B cell (primary cell): ENCODE measurements at regions not wholly inside any gene's neighbourhood (a gene's known extent, or its start where the extent isn't known, plus 50 kb on each side); places are given as distances from the start of the nearest gene placed in this dataset.

Experiments
- ATAC-seq: fragments of 200-7000 bp; cut with Tn5 transposase; one replicate; pipeline ENCODE4 v1.10.0; 2021; ENCODE audit warnings: low read depth, mild to moderate bottlenecking, moderate number of reproducible peaks, moderate library complexity
- CTCF ChIA-PET: fragments of 350-600 bp; sonication (Branson Sonifier 250); formaldehyde crosslinking; loops from one replicate; lab custom pipeline; 2021; ENCODE audit warnings: antibody characterized with exemption, inconsistent platforms; lab: Charles Lee
- POLR2A ChIA-PET: fragments of 350-600 bp; sonication (Branson Sonifier 250); formaldehyde crosslinking; loops from one replicate; lab custom pipeline; 2021; ENCODE audit warnings: antibody characterized with exemption; lab: Charles Lee
- DNase-seq: peaks from one replicate; pipeline ENCODE4 v3.0.0; 2013
- H2AFZ ChIP-seq: 2 replicates; pipeline ENCODE4 v1.6.1; 2012; ENCODE audit warnings: mild to moderate bottlenecking, low read depth, low read length; ENCODE audit not compliant: insufficient read depth, poor library complexity, severe bottlenecking
- H3K27ac ChIP-seq, 2 donors: 1 replicate in 1 of 2; 2 replicates in 1 of 2; pipeline ENCODE4 v1.5.1; 2012 to 2013; ENCODE audit warnings: low read length in 2 of 2, mild to moderate bottlenecking in 2 of 2, moderate library complexity in 1 of 2
- H3K27me3 ChIP-seq, 4 experiments: fragments of 200-600 bp in 1 of 4; sonication (generic) in 1 of 4; replicated peaks in 1 of 4; 1 replicate in 2 of 4; 2 replicates in 2 of 4; pipeline versions ENCODE4 v1.6.1 to v1.7.0; 2013 to 2016; ENCODE audit warnings: low read length in 3 of 4, mild to moderate bottlenecking in 2 of 4, mixed read lengths in 1 of 4, moderate library complexity in 1 of 4; ENCODE audit not compliant: insufficient read depth in 4 of 4, control insufficient read depth in 3 of 4; ENCODE audit errors: control extremely low read depth in 1 of 4
- H3K36me3 ChIP-seq, 2 experiments: replicated peaks in 1 of 2; 1 replicate in 1 of 2; 2 replicates in 1 of 2; pipeline versions ENCODE4 v1.6.1 to v1.7.1; 2013; ENCODE audit warnings: low read length in 1 of 2; ENCODE audit not compliant: insufficient read depth in 2 of 2, control insufficient read depth in 1 of 2; ENCODE audit errors: control extremely low read depth in 1 of 2, extremely low read depth in 1 of 2
- H3K4me1 ChIP-seq, 2 donors: fragments of 200-600 bp in 1 of 2; sonication (generic) in 1 of 2; 1 replicate in 1 of 2; 2 replicates in 1 of 2; pipeline versions ENCODE4 v1.5.1 to v1.6.1; 2013 to 2017; ENCODE audit warnings: low read length in 2 of 2; ENCODE audit not compliant: control insufficient read depth in 2 of 2, insufficient read depth in 2 of 2
- H3K4me2 ChIP-seq: replicated peaks from 2 replicates; pipeline ENCODE3; 2012; ENCODE audit warnings: mild to moderate bottlenecking, low read depth, low read length; ENCODE audit not compliant: poor library complexity, severe bottlenecking
- H3K4me3 ChIP-seq, 5 experiments: fragments of 200-600 bp in 1 of 5; sonication (generic) in 1 of 5; 1 replicate in 3 of 5; 2 replicates in 2 of 5; pipeline versions ENCODE4 v1.5.1 to v1.7.0; 2011 to 2016; ENCODE audit warnings: low read length in 4 of 5, mild to moderate bottlenecking in 4 of 5, low read depth in 2 of 5, control low read depth in 1 of 5, moderate library complexity in 1 of 5; ENCODE audit not compliant: insufficient read depth in 1 of 5; ENCODE audit errors: control extremely low read depth in 1 of 5, extremely low read depth in 1 of 5
- H3K79me2 ChIP-seq: fragments of 200-600 bp; sonication (generic); one replicate; pipeline ENCODE4 v1.6.0; 2016; ENCODE audit warnings: low read length; ENCODE audit not compliant: control insufficient read depth, insufficient read depth
- H3K9ac ChIP-seq: fragments of 200-600 bp; sonication (generic); 2 replicates; pipeline ENCODE4 v1.6.1; 2017; ENCODE audit warnings: mild to moderate bottlenecking, low read length, moderate library complexity
- H3K9me3 ChIP-seq, 3 donors: one replicate each; pipeline versions ENCODE4 v1.6.1 to v1.7.1; 2013; ENCODE audit warnings: low read length in 2 of 3; ENCODE audit not compliant: control insufficient read depth in 2 of 3, insufficient read depth in 1 of 3; ENCODE audit errors: control extremely low read depth in 1 of 3
- H4K20me1 ChIP-seq: 2 replicates; pipeline ENCODE4 v1.6.0; 2012; ENCODE audit warnings: mild to moderate bottlenecking, low read length; ENCODE audit not compliant: insufficient read depth, control insufficient read depth, poor library complexity, severe bottlenecking
- H3K27ac Mint-ChIP-seq: one replicate; pipeline ENCODE4 v1.8.0; 2021; ENCODE audit warnings: mixed read lengths
- H3K27me3 Mint-ChIP-seq: one replicate; pipeline ENCODE4 v1.8.0; 2021; ENCODE audit warnings: mixed read lengths
- H3K4me1 Mint-ChIP-seq: one replicate; pipeline ENCODE4 v1.8.0; 2021; ENCODE audit warnings: mixed read lengths
- H3K4me3 Mint-ChIP-seq: one replicate; pipeline ENCODE4 v1.8.0; 2021; ENCODE audit warnings: mixed read lengths
- H3K9me3 Mint-ChIP-seq: one replicate; pipeline ENCODE4 v1.8.0; 2022; ENCODE audit warnings: mixed read lengths; ENCODE audit not compliant: insufficient read depth
- CTCF ChIP-seq: fragments of 200-600 bp; IDR thresholded peaks from one replicate; pipeline ENCODE4 v1.8.0; 2022; ENCODE audit warnings: antibody characterized with exemption, mild to moderate bottlenecking
- EZH2 ChIP-seq: IDR thresholded peaks from 2 replicates; pipeline ENCODE4 v1.6.1; 2012; ENCODE audit warnings: borderline replicate concordance, low read depth, mild to moderate bottlenecking, moderate library complexity, low read length; ENCODE audit not compliant: insufficient read depth, poor library complexity, severe bottlenecking
- WGBS: methylation state at CpG from one replicate; pipeline ENCODE4 v1.1.5; 2013; ENCODE audit warnings: missing lambda C conversion rate; ENCODE audit not compliant: insufficient coverage; 5-methylcytosine and 5-hydroxymethylcytosine counted together
- intact Hi-C: fragments of 100-400 bp; cut with micrococcal nuclease; formaldehyde crosslinking; loops from one replicate; pipeline ENCODE4 v1.10.0; 2022

- Histone ChIP-seq H3K36me3 (no peaks in the 10 kb centered on the region), H3K27me3 (no peaks in the 10 kb centered on the region), H3K27ac (no peak overlapping the region), H2AFZ (no peak overlapping the region), H3K4me3 (no peak overlapping the region), H3K9me3 (no peaks in the 10 kb centered on the region), H3K9ac (no peak overlapping the region), H3K4me2 (no peak overlapping the region), H4K20me1 (no peaks in the 10 kb centered on the region), H3K4me1 (no peaks in the 10 kb centered on the region), H3K79me2 (no peaks in the 10 kb centered on the region)
- Mint-ChIP-seq H3K4me1 (no peaks in the 10 kb centered on the region), H3K4me3 (no peak overlapping the region), H3K27me3 (peaks cover 3% of the 10 kb centered on the region), H3K9me3 (no peaks in the 10 kb centered on the region), H3K27ac (no peak overlapping the region)
- TF ChIP-seq EZH2 (no peak), CTCF (no peak)
- CTCF ChIA-PET: no interaction called here
- no peak for ATAC-seq
- 0% methylated on average over 3 of the region's 5 CpGs for whole genome bisulfite sequencing
- DNase-seq: no peak
- POLR2A ChIA-PET: no interaction called here
- intact Hi-C loops: no loop called here
Observed at GRCh38 chr4:181261279-181261678, 981.9 kb upstream of the TENM3 start.

- H3K4me1 Mint-ChIP-seq: no peaks in the 10 kb centered on the region
- 3% methylated on average over 8 of the region's 9 CpGs for WGBS
- no peak for DNase-seq
- no peak overlapping the region for H2AFZ ChIP-seq
- ATAC-seq: no peak
- H3K27ac ChIP-seq: no peak overlapping the region
- H3K9me3 ChIP-seq: no peaks in the 10 kb centered on the region
- H3K27me3 ChIP-seq: no peaks in the 10 kb centered on the region
- H3K4me2 ChIP-seq: no peak overlapping the region
- H3K27ac Mint-ChIP-seq: no peak overlapping the region
- peaks cover 3% of the 10 kb centered on the region for H3K27me3 Mint-ChIP-seq
- CTCF ChIA-PET: no interaction called here
- no peaks in the 10 kb centered on the region for H3K79me2 ChIP-seq
- TF ChIP-seq CTCF: no peak
- TF ChIP-seq EZH2: no peak
- POLR2A ChIA-PET: no interaction called here
- intact Hi-C loops: no loop called here
- H3K9ac ChIP-seq: no peak overlapping the region
- no peak overlapping the region for H3K4me3 Mint-ChIP-seq
- H3K4me1 ChIP-seq: no peaks in the 10 kb centered on the region
- H4K20me1 ChIP-seq: no peaks in the 10 kb centered on the region
- H3K36me3 ChIP-seq: no peaks in the 10 kb centered on the region
- no peak overlapping the region for H3K4me3 ChIP-seq
- no peaks in the 10 kb centered on the region for H3K9me3 Mint-ChIP-seq
Observed at GRCh38 chr4:181264893-181265292, 978.3 kb upstream of the TENM3 start.
